GM21737 (cell line): ENCODE measurements at regions not wholly inside any gene's neighbourhood (a gene's known extent, or its start where the extent isn't known, plus 50 kb on each side); places are given as distances from the start of the nearest gene placed in this dataset.
"Not testable (repeated sequence)": the region's sequence is repeated elsewhere in the genome, so short reads cannot be mapped to it uniquely, and the experiment has no call there.

Source experiments
- ATAC-seq: cut with Tn5 transposase; IDR thresholded peaks from one replicate; pipeline ENCODE4 v1.9.1; 2021; ENCODE audit warnings: mild to moderate bottlenecking, moderate library complexity; ENCODE audit not compliant: unreplicated experiment

- no peak for ATAC-seq
These were observed 889.9 kb upstream of the INTU start for GRCh38 chr4:126742885-126743284.

- no peak for ATAC-seq
These were observed 884.0 kb upstream of the INTU start for GRCh38 chr4:126748736-126749135.

GRCh38 chr4:126750723-126751122 is 882.0 kb upstream of the INTU start:
- ATAC-seq = no peak

- ATAC-seq = no peak
These were observed 880.6 kb upstream of the INTU start for GRCh38 chr4:126752126-126752525.

GRCh38 chr4:126752702-126753101 is 880.1 kb upstream of the INTU start:
- ATAC-seq = no peak

- ATAC-seq = no peak
These were observed 879.2 kb upstream of the INTU start for GRCh38 chr4:126753592-126753991.

GRCh38 chr4:126755506-126755905 is 877.3 kb upstream of the INTU start:
- ATAC-seq = no peak

GRCh38 chr4:126756050-126756829 is 876.5 kb upstream of the INTU start:
- ATAC-seq = no peak

- no peak for ATAC-seq
These were observed 875.5 kb upstream of the INTU start for GRCh38 chr4:126757219-126757618.

GRCh38 chr4:126758493-126758892 is 874.3 kb upstream of the INTU start:
- no peak for ATAC-seq

- ATAC-seq = no peak
These were observed 870.7 kb upstream of the INTU start for GRCh38 chr4:126761947-126762662.

- ATAC-seq = no peak
These were observed 870.0 kb upstream of the INTU start for GRCh38 chr4:126762663-126763247.

- ATAC-seq = no peak
These were observed 866.5 kb upstream of the INTU start for GRCh38 chr4:126766241-126766640.

GRCh38 chr4:126768338-126768737 is 864.4 kb upstream of the INTU start:
- ATAC-seq = no peak

GRCh38 chr4:126770811-126771553 is 861.8 kb upstream of the INTU start:
- ATAC-seq = not testable (repeated sequence)

- ATAC-seq = not testable (repeated sequence)
These were observed 861.1 kb upstream of the INTU start for GRCh38 chr4:126771618-126772017.

GRCh38 chr4:126772662-126773061 is 860.1 kb upstream of the INTU start:
- ATAC-seq = no peak

GRCh38 chr4:126775485-126776106 is 857.2 kb upstream of the INTU start:
- ATAC-seq = no peak

GRCh38 chr4:126776361-126776760 is 856.4 kb upstream of the INTU start:
- ATAC-seq = no peak

GRCh38 chr4:126777649-126778048 is 855.1 kb upstream of the INTU start:
- ATAC-seq = no peak

GRCh38 chr4:126778348-126778747 is 854.4 kb upstream of the INTU start:
- ATAC-seq = no peak
